ENCODE measurements at regions not wholly inside any gene's neighbourhood (a gene's known extent, or its start where the extent isn't known, plus 50 kb on each side); places are given as distances from the start of the nearest gene placed in this dataset.

DNA sequence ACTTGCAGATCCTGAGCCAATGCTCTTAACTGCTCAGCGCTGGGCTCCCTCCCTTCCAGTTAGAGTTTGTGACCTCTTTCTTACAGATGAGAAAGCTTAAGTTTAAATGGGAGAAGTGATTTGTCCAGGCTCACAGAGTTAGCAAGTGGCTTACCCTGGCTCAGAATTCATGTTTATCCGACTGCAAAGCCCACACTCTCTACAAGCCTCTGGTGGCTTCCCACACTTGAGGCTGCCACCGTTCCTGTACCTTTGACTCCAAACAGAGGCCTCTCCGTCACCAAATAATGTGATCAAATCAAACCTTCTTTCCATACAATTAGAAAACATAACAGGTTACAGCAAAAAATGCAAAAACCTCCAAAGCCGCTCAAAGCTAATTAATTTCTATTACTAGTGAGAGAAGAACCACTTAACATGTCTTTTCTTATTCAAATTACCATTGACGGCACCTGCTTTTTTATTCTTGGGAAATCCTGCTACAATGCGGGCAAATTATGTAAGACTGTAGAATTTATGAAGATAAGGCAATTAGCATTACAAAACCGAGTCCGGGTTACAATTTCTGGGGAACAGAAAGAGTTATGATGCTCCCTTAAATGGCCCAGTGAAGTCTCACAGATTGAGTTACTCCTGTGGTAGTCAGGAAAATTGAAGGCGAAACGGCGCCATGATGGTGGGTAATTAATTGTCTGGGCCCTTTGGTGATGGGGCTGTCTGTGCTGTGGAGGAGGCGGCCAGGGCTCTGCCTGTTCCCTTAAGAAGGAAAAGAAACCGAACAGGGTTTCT, 324.3 kb upstream of the POU3F1 start:
- Mint-ChIP-seq H3K4me1 (ENCODE audit: low read depth) (no peaks in the 10 kb centered on the region), H3K4me3 (no peak overlapping the region), H3K9me3 (peaks cover 14% of the 10 kb centered on the region), H3K27ac (no peak overlapping the region), H3K36me3 (ENCODE audit: low read depth) (no peaks in the 10 kb centered on the region), H3K27me3 (peaks cover 17% of the 10 kb centered on the region)
- no peak for DNase-seq

DNA sequence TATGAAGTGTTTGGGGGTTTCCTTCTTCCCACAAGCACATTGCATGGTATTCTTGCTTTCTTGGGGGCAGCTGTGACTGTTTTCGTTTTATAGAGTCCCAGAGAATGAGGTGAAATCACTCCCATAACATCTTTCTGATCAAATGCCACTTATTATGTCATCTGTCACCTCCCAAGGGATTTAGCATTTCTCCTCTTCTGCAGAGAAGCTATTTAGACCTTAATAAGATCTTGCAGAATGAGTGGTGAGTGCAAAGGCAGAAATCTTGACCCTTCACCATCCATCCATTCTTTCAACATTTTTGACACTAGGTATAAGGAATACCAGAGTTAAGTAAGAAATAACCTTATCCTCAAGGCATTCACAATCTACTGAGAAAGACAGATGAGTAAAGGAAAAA, 318.6 kb upstream of the POU3F1 start:
- H3K27me3 Mint-ChIP-seq: peaks cover 6% of the 10 kb centered on the region
- H3K27ac Mint-ChIP-seq: no peak overlapping the region
- DNase-seq: no peak
- no peak overlapping the region for H3K4me3 Mint-ChIP-seq
- no peaks in the 10 kb centered on the region for H3K4me1 Mint-ChIP-seq (ENCODE audit: low read depth)
- H3K36me3 Mint-ChIP-seq (ENCODE audit: low read depth): no peaks in the 10 kb centered on the region
- no peaks in the 10 kb centered on the region for H3K9me3 Mint-ChIP-seq

DNA sequence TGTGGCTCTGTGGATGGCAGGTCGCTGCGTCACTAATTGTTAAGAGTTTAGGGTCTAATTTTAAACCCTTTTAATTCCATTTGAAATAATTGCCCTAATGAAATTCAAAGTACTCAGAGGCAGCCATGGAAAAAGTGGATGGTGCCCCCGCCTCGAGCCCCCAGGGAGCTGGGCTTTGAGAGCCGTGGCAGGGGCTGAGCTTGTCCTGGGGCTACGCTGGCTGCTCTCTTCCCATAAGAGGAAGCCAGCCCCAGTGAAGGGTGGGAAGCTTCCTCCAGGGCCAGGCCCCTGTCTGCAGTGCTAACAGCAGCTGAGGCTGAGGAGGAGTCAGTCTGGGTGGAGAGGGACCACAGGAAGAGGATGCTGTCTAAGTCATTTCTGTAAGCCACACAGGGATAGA, 315.0 kb upstream of the POU3F1 start:
- H3K27ac Mint-ChIP-seq: no peak overlapping the region
- no peaks in the 10 kb centered on the region for H3K36me3 Mint-ChIP-seq (ENCODE audit: low read depth)
- no peak overlapping the region for H3K4me3 Mint-ChIP-seq
- no peak for DNase-seq
- peaks cover 8% of the 10 kb centered on the region for H3K27me3 Mint-ChIP-seq
- no peaks in the 10 kb centered on the region for H3K4me1 Mint-ChIP-seq (ENCODE audit: low read depth)
- no peaks in the 10 kb centered on the region for H3K9me3 Mint-ChIP-seq

DNA sequence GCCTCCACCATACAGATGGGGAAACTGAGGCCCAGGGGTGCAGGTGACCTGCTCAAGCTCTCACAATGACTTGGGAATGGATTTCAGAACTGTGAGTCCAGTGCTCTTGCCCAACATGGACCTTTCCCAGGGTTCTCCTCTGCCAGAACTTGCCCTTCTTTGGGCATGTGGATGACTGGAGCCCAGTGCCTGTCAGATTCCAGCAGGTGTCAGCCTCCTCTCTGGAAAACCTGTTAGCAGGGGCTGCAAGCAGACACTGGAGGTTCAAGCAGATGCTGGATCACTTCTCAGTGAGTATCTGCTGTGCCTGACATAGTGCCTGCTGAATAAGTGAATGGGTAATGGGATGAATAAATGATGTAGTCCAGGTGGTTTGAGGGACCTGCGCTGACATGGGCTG, 314.2 kb upstream of the POU3F1 start:
- Mint-ChIP-seq H3K4me3 (no peak overlapping the region), H3K27me3 (peaks cover 11% of the 10 kb centered on the region), H3K9me3 (no peaks in the 10 kb centered on the region), H3K27ac (no peak overlapping the region), H3K4me1 (ENCODE audit: low read depth) (no peaks in the 10 kb centered on the region), H3K36me3 (ENCODE audit: low read depth) (no peaks in the 10 kb centered on the region)
- DNase-seq: no peak

DNA sequence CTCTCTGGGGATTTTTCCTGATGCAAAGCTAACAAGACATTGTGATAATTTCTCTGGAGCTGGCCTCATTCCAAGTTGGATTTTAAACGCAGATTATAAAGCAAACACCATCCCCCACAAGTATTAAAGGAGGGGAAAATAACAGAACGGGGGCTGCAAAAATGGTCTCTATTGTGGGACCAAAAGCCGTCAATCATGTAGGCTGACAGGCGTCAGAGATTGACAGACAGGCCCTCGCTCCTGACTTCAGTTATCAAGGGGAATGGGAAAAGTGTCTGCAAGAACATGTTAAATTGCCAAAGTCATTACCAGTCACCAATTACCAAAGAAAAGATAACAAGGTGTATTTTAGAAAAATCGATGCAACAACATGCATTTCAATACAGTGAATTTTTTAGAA, 307.4 kb upstream of the POU3F1 start:
- H3K4me1 Mint-ChIP-seq (ENCODE audit: low read depth): no peaks in the 10 kb centered on the region
- H3K36me3 Mint-ChIP-seq (ENCODE audit: low read depth): no peaks in the 10 kb centered on the region
- no peak overlapping the region for H3K27ac Mint-ChIP-seq
- no peak for DNase-seq
- H3K4me3 Mint-ChIP-seq: no peak overlapping the region
- H3K27me3 Mint-ChIP-seq: peaks cover 46% of the 10 kb centered on the region
- H3K9me3 Mint-ChIP-seq: peaks cover 1% of the 10 kb centered on the region

DNA sequence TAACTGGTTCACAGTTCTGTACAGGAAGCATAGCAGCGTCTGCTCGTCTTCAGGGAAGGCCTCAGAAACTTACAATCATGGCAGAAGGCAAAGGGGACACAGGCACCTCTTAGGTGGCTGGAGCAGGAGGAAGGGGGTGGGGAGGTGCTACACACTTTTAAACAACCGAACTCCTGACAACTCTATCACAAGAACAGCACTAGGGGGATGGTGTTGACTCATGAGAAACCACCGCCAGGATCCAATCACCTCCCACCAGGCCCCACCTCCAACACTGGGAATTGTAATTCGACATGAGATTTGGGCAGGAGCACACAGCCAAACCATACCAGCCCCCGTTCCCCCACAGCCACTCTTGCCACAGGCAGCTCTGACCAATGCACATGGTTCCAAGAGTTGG, 306.3 kb upstream of the POU3F1 start:
- no peak for DNase-seq
- Mint-ChIP-seq H3K27ac (no peak overlapping the region), H3K4me1 (ENCODE audit: low read depth) (no peaks in the 10 kb centered on the region), H3K4me3 (no peak overlapping the region), H3K27me3 (peaks cover 53% of the 10 kb centered on the region), H3K36me3 (ENCODE audit: low read depth) (no peaks in the 10 kb centered on the region), H3K9me3 (peaks cover 10% of the 10 kb centered on the region)

DNA sequence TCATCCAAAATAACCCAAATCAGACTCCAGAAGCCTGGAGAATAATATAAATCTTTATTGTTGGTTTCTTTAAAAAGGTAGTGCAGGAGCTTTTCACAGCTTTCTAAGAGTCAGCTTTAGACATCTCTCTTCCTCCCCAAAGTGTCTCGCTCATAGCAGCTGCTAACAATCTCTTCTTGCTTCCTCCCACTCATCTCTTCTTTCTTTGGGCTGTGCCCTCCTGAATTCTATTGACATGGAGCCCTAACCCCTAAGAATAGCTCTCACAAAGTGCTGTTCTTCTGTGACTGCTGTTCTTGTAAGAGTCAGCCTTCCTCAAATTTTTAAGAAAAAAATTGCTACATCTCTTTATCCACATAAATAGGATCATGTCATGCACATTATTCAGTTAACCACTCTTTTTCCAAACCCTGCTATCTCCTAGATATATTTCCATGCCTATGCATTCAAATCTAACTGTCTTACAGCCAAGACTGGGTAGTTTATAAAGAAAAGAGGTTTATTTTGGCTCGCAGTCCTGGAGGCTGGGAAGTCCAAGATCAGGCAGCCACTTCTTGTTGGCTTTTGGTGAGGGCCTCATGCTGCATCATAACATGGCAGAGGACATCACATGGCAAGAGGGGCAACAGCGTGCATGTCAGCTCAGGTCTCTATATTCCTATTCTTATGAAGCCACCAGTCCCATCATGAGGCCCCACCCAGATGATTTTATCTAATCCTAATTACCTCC, 301.0 kb upstream of the POU3F1 start:
- Mint-ChIP-seq H3K4me3 (no peak overlapping the region), H3K4me1 (ENCODE audit: low read depth) (peaks cover 2% of the 10 kb centered on the region), H3K27me3 (peaks cover 47% of the 10 kb centered on the region), H3K36me3 (ENCODE audit: low read depth) (no peaks in the 10 kb centered on the region), H3K9me3 (peaks cover 14% of the 10 kb centered on the region), H3K27ac (no peak overlapping the region)
- DNase-seq: no peak

DNA sequence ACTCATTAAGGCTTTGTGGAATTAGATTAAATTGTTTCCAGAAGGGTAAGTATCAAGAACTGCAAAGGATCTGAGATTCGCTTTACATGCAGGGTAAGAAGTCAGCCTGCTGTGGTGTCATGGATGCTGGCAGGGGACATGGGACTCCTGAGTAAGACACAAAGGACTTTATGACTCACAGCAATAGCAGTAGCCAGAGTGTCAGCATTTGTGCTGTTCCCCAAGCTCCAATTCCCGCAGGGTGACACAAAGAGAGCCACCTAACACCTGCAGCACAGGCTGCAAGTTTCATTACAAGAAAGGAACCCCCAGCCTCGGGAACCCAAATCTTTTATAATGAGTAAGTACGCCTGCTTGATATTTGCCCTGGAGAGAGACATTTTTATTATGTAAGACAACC, 298.1 kb upstream of the POU3F1 start:
- Mint-ChIP-seq H3K36me3 (ENCODE audit: low read depth) (no peaks in the 10 kb centered on the region), H3K27me3 (peaks cover 35% of the 10 kb centered on the region), H3K27ac (no peak overlapping the region), H3K4me1 (ENCODE audit: low read depth) (peaks cover 2% of the 10 kb centered on the region), H3K9me3 (peaks cover 14% of the 10 kb centered on the region), H3K4me3 (no peak overlapping the region)
- DNase-seq: no peak

DNA sequence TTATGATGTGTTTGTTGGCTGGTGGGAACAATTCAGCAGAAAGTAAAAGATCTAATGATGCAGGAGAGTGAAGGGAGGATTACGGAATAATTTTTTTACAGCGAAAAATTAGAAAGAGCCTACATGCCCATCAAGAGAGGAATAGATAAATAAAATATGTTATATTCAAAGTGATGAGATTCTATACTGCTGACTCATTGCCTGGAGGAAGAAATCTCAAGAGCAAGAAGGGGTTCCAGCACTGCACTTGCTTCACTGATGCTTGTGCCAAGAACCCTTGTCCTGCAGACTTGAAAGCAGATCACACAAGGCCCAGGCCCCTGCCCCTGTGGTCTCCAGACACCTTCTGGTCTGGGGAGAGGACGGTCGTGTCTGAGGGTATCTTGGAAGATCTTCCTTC, 295.1 kb upstream of the POU3F1 start:
- Mint-ChIP-seq H3K36me3 (ENCODE audit: low read depth) (no peaks in the 10 kb centered on the region), H3K4me3 (no peak overlapping the region)

DNA sequence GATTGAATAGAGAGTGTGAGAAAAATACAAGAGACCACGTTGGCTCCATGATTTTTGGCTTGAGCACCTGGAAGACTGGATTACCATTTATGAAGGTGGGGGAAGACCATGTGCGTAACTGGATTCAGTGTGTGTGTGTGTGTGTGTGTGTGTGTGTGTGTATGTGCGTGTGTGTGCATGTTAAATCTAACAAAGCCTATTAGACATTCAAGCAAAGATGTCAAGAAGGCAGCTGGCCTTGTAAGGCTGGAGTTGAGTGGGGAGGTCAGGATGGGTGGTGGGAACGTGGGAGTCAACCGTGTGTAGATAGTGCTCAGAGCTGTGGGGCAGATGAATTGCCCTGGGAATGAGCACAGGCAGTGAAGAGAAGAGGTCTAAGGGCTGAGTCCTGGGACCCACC, 293.8 kb upstream of the POU3F1 start:
- Mint-ChIP-seq H3K36me3 (ENCODE audit: low read depth) (no peaks in the 10 kb centered on the region), H3K4me3 (no peak overlapping the region), H3K27ac (no peak overlapping the region), H3K9me3 (no peaks in the 10 kb centered on the region), H3K27me3 (peaks cover 45% of the 10 kb centered on the region), H3K4me1 (ENCODE audit: low read depth) (peaks cover 2% of the 10 kb centered on the region)
- no peak for DNase-seq

More for the DNA sequence above, 295.1 kb upstream of the POU3F1 start:
- no peak for DNase-seq
- Mint-ChIP-seq H3K27ac (no peak overlapping the region), H3K9me3 (no peaks in the 10 kb centered on the region), H3K27me3 (peaks cover 42% of the 10 kb centered on the region), H3K4me1 (ENCODE audit: low read depth) (peaks cover 2% of the 10 kb centered on the region)

DNA sequence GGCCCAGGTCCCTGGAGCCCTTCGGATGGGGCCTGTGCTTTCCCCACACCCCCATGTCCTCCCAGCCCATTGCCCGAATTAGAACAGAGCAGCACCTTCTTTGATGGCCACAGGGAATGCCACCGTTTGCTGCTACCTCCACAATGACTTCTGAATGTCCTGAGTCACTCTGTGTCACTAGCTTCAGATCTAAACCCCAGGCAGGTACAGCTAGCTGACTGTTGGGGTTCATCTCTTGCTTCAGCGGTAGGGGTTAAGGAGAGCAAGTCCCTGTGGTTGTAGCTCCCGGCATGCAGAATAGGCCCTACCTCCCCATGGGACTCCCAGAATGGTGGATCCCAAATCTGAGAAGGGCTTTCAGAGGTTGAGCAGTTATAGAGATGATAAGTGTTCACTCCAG, 291.1 kb upstream of the POU3F1 start:
- no peaks in the 10 kb centered on the region for H3K9me3 Mint-ChIP-seq
- DNase-seq: no peak
- no peak overlapping the region for H3K27ac Mint-ChIP-seq
- H3K4me1 Mint-ChIP-seq (ENCODE audit: low read depth): peaks cover 8% of the 10 kb centered on the region
- H3K4me3 Mint-ChIP-seq: no peak overlapping the region
- H3K36me3 Mint-ChIP-seq (ENCODE audit: low read depth): no peaks in the 10 kb centered on the region
- peaks cover 46% of the 10 kb centered on the region for H3K27me3 Mint-ChIP-seq

DNA sequence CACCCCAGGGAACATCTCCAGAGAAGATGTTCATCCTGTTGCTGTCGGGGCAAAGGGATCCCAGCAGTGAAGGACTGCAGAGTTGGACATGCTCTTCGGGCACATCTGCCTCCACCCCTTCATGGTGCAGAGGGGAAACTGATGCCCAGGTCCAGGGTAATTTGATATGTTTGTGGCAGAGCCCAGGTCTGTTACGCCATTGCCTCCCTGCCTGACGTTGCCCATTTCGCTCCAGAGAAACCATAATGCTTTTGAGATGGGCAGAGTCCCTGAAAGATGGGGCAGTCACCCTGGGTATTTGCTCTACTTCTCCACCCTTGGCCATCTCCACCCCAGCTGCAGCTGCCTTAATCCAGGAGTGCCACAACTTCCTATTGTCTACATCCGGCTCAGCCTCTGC, 290.4 kb upstream of the POU3F1 start:
- H3K27me3 Mint-ChIP-seq: peaks cover 42% of the 10 kb centered on the region
- no peaks in the 10 kb centered on the region for H3K9me3 Mint-ChIP-seq
- H3K4me3 Mint-ChIP-seq: no peak overlapping the region
- peaks cover 8% of the 10 kb centered on the region for H3K4me1 Mint-ChIP-seq (ENCODE audit: low read depth)
- H3K27ac Mint-ChIP-seq: no peak overlapping the region
- H3K36me3 Mint-ChIP-seq (ENCODE audit: low read depth): no peaks in the 10 kb centered on the region
- no peak for DNase-seq

DNA sequence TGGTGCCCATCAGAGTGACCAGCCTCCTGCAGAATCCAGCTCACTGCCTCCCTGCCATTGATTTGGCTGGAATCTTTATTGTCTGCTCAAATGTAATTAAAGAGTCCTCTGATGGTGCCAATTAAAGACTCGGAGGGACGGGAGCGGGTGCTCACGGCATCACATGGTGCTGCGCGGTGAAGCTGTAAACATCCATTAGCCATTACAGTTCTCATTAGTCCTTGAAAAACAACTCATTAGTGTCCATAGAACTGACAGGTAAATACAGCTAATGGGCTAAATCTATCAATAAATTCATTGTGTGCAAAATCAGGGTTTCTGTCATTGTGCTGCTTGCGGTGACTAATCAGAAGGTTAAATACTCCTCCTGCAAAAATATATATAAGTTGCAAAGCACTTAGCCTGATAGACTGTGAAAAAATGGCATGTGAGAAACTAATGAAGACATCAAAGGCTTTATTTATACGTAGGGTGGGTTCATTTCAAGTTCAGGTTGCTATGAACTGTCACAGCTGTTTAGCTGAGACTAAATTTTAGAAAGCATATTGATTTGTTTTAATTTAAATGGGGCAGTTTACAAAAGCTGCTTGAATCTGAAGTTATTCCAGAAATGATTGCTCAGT, 289.8 kb upstream of the POU3F1 start:
- H3K27ac Mint-ChIP-seq: no peak overlapping the region
- no peaks in the 10 kb centered on the region for H3K9me3 Mint-ChIP-seq
- no peak for DNase-seq
- no peak overlapping the region for H3K4me3 Mint-ChIP-seq
- peaks cover 8% of the 10 kb centered on the region for H3K4me1 Mint-ChIP-seq (ENCODE audit: low read depth)
- H3K27me3 Mint-ChIP-seq: peaks cover 42% of the 10 kb centered on the region
- H3K36me3 Mint-ChIP-seq (ENCODE audit: low read depth): no peaks in the 10 kb centered on the region

DNA sequence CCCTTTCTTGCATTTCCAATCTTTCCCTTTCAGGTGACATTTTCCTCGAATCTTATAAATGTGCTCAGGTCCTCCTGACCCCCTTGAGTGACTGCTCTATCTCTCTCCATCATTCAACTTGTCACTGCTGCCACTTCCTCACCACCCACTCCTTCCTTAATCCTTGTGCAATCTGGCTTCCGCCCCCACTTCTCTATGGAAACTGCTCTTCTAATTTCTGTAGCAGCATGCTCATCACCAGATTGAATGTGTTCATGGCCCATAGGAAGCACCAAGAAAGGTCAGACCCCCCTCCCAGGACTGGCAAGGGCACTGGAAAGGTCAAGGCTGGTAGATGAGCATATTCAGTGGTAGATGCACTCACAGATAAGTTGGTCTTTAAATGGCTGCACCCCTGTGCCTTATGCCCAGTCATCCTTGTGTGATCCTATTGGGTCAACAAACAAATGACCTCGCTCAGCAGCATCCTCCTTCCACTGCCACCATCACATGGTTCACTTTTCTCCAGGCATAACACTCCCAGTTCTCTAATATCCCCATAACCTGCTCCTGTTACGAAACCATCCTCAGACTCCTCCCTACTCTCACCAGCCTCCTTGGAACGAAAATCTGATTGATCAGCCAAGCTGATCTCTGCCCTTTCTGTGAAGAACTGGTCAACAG, 288.5 kb upstream of the POU3F1 start:
- DNase-seq: no peak
- Mint-ChIP-seq H3K27ac (no peak overlapping the region), H3K27me3 (peaks cover 42% of the 10 kb centered on the region), H3K4me1 (ENCODE audit: low read depth) (peaks cover 8% of the 10 kb centered on the region), H3K4me3 (no peak overlapping the region), H3K9me3 (no peaks in the 10 kb centered on the region), H3K36me3 (ENCODE audit: low read depth) (no peaks in the 10 kb centered on the region)

Data from activated T-cell treated with anti-CD3 and anti-CD28 coated beads, Interleukin-2, amount 50 U/mL, for 24 hours (primary cell).